Stromal cell of bone marrow (primary cell): ENCODE measurements at regions not wholly inside any gene's neighbourhood (a gene's known extent, or its start where the extent isn't known, plus 50 kb on each side); places are given as distances from the start of the nearest gene placed in this dataset.
A peak's percentile ranks its signal among the peaks of the same experiment; 100 is the strongest.
"Not testable (repeated sequence)": the region's sequence is repeated elsewhere in the genome, so short reads cannot be mapped to it uniquely, and the experiment has no call there.

Experiments used
- DNase-seq: peaks from one replicate; pipeline ENCODE4 v3.0.0-alpha.2; 2012; ENCODE audit warnings: low read depth

GRCh38 chr14:71396050-71396677, 488.9 kb downstream of the PCNX1 start:
- DNase-seq, result no peak

- no peak for DNase-seq
Observed at GRCh38 chr14:71397371-71397770, 490.1 kb downstream of the PCNX1 start.

GRCh38 chr14:71398450-71398849, 491.2 kb downstream of the PCNX1 start:
- no peak for DNase-seq

GRCh38 chr14:71399057-71399487, 491.8 kb downstream of the PCNX1 start:
- no peak for DNase-seq

- peak; percentile 58 for DNase-seq
Observed at GRCh38 chr14:71400871-71401321, 493.6 kb downstream of the PCNX1 start.

- DNase-seq, result not testable (repeated sequence)
Observed at GRCh38 chr14:71402415-71402814, 495.2 kb downstream of the PCNX1 start.

GRCh38 chr14:71403656-71404055, 496.4 kb downstream of the PCNX1 start:
- DNase-seq, result no peak

GRCh38 chr14:71405676-71406075, 498.4 kb downstream of the PCNX1 start:
- DNase-seq, result no peak

- DNase-seq, result no peak
Observed at GRCh38 chr14:71408362-71409030, 501.2 kb downstream of the PCNX1 start.

GRCh38 chr14:71410578-71411284, 503.5 kb downstream of the PCNX1 start:
- no peak for DNase-seq

GRCh38 chr14:71411285-71411595, 504.0 kb downstream of the PCNX1 start:
- no peak for DNase-seq

GRCh38 chr14:71411738-71412137, 504.5 kb downstream of the PCNX1 start:
- DNase-seq, result no peak

GRCh38 chr14:71414631-71415403, 507.6 kb downstream of the PCNX1 start:
- DNase-seq, result no peak

GRCh38 chr14:71415404-71415690, 508.1 kb downstream of the PCNX1 start:
- DNase-seq, result no peak

- no peak for DNase-seq
Observed at GRCh38 chr14:71416392-71416791, 509.1 kb downstream of the PCNX1 start.

- DNase-seq, result no peak
Observed at GRCh38 chr14:71418532-71419245, 511.4 kb downstream of the PCNX1 start.

GRCh38 chr14:71423481-71423880, 508.7 kb upstream of the RGS6 start:
- DNase-seq, result no peak

GRCh38 chr14:71424941-71425340, 507.3 kb upstream of the RGS6 start:
- no peak for DNase-seq

- DNase-seq, result no peak
Observed at GRCh38 chr14:71426001-71426400, 506.2 kb upstream of the RGS6 start.

GRCh38 chr14:71429902-71430301, 502.3 kb upstream of the RGS6 start:
- no peak for DNase-seq

GRCh38 chr14:71430321-71430677, 501.9 kb upstream of the RGS6 start:
- no peak for DNase-seq

GRCh38 chr14:71430678-71431376, 501.4 kb upstream of the RGS6 start:
- DNase-seq, result no peak
